ENCODE measurements at regions not wholly inside any gene's neighbourhood (a gene's known extent, or its start where the extent isn't known, plus 50 kb on each side); places are given as distances from the start of the nearest gene placed in this dataset.
"Not testable (repeated sequence)": the region's sequence is repeated elsewhere in the genome, so short reads cannot be mapped to it uniquely, and the experiment has no call there.

- no peak for FAIRE-seq
- DNase-seq (ENCODE audit: low spot score): no peak
Measured at GRCh38 chr3:72078676-72079368, 293.9 kb upstream of the PROK2 start.

DNA sequence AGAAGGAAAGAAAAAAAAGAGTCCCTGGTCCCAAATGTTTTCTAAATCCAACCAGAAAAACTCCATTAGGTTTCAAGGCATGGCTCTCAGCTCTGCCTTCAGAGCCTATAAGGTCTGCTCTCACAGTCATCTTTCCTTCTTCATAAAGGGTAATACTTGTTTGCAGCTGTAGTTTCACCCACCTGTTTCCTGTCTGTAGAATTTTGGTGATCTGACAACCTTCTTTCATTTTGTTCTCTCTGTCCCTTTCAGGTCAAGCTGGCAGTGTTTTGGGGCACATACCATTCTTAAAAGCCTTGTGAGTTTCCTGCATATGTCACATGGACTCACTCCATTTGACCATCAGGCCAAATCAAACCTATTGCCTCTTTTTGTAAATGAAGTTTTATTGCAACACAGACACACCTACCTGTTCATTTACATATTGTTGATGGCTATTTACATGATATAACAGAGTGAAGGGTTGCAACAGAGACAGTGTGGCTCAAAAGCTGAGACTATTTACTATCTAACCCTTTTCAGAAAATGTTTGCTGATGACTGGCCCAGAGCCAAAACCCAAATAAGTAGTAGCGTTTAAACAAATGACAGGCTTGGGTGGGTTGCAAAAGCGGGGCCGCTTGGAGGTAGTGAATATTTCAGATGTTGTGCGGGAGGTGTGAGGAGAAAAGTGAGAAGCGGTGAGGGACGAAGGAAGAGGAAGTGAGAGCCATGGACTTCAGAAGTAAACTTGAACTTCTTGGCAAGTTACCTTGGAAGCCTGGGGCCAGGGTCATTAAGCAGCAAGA lies 292.7 kb upstream of the PROK2 start:
- DNase-seq (ENCODE audit: low spot score): no peak
- no peak for FAIRE-seq

GRCh38 chr3:72075848-72076247 lies 290.9 kb upstream of the PROK2 start:
- not testable (repeated sequence) for FAIRE-seq; DNase-seq (ENCODE audit: low spot score)

GRCh38 chr3:72071624-72072023 lies 286.7 kb upstream of the PROK2 start:
- FAIRE-seq (no peak), DNase-seq (ENCODE audit: low spot score) (no peak)

DNA sequence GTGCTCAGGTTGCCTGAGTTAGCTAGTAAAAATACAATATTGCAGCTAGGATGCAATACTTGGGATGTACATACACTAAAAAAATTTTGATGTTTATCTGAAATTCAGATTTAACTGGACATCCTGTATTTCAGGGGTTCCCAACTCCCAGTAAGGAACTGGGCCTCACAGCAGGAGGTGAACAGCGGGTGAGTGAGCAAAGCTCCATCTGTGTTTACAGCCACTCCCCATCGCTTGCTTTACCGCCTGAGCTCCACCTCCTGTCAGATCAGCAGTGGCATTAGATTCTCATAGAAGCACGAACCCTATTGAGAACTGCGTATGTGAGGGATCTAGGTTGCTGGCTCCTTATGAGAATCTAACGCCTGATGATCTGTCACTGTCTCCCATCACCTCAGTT lies 285.1 kb upstream of the PROK2 start:
- FAIRE-seq: no peak
- DNase-seq (ENCODE audit: low spot score): no peak

GRCh38 chr3:72069543-72069942 lies 284.6 kb upstream of the PROK2 start:
- FAIRE-seq (no peak), DNase-seq (ENCODE audit: low spot score) (no peak)

DNA sequence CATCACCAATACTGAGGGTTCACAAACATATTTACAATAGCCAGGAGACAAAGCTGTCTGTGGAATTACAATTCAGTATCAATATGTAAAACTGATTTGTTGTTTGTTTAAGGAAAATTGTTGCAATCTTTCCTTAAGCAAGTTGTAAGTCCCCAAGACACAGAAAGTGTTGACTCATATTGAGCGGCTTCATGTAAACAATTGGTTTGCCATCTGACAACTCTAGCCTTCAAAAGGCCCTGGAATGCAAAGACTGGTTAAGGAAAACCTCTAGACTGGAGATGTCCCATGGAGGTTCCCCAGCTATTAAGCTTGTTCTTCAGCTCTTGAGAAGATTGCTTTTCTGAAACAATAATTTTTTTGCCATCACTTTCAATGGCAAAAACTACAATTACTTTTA lies 283.7 kb upstream of the PROK2 start:
- FAIRE-seq (no peak), DNase-seq (ENCODE audit: low spot score) (no peak)

GRCh38 chr3:72067721-72068120 lies 282.8 kb upstream of the PROK2 start:
- no peak for FAIRE-seq
- DNase-seq (ENCODE audit: low spot score): no peak

DNA sequence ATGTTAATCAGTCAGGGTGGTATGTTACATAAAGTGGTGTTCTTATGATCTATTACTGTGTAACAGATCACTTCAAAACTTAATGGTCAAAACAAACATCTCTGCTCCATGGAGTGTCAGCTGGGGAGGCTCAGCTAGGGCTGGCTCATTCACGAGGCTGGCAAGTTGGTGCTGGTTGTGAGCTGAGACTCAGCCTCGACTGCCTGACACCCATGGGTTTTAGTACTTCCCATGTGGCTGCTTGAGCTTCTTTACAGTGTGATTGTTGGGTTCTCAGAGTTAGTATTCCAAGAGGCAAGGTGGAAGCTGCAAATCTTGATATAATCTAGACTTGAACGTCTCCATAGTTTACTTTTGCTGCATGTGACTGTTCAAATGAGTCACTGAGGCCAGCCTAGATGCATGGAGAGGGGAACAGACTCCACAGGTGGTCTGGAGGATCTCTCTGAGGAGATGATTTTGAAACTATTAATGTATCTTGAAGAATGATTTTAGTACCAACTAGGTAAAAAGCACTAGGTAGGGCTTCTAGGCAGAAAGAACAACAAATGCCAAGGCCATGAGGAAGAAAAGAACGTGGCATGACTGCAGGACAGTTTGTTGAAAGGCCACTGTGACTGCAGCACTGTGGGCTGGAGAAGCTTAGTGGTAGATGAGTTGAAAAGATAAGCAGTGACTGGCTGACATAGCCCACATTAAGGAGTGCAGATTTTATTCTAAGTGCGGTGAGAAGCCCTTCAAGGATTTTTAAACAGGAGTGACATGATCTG lies 281.1 kb upstream of the PROK2 start:
- DNase-seq (ENCODE audit: low spot score) (no peak), FAIRE-seq (no peak)

DNA sequence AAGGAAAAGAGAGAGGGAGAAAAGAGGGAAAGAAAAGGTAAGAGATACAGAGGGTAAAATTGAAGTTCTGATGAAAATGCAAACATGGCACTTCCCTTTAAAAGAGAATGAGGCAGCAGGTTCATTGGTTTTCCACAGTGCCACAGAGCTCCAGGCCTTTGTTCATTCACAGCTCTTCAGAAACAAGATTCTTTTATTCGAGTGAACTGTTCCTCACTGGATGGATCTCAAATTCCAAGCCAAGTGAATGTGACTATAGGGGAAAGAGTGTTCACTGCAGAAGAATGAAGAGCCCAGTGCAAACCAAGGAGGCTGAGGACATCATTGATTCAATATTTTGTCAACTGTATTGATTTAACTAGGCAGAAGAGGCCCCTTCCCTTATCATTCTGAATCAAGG lies 280.3 kb upstream of the PROK2 start:
- FAIRE-seq (no peak), DNase-seq (ENCODE audit: low spot score) (no peak)

GRCh38 chr3:72064727-72065126 lies 279.8 kb upstream of the PROK2 start:
- DNase-seq (ENCODE audit: low spot score); FAIRE-seq: not testable (repeated sequence)

DNA sequence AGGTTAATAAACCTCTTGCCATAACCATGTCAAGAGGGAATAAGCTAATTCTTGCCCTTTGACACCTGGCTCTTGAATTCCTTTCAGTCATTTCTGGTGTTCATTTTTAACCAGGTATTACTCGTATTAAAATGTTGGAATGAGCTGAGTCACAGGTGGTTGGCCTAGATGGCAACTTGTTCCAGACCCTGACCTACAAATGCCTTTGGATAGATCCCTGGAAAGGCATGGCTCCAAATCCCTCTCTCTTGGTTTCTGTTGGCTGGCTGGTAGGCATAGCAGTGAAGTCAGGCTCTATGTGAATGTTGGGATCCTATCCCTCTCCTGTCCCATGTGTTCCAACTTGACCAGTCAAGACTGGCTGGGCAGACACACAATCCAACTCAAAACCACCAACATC lies 277.1 kb upstream of the PROK2 start:
- DNase-seq (ENCODE audit: low spot score) (no peak), FAIRE-seq (no peak)

DNA sequence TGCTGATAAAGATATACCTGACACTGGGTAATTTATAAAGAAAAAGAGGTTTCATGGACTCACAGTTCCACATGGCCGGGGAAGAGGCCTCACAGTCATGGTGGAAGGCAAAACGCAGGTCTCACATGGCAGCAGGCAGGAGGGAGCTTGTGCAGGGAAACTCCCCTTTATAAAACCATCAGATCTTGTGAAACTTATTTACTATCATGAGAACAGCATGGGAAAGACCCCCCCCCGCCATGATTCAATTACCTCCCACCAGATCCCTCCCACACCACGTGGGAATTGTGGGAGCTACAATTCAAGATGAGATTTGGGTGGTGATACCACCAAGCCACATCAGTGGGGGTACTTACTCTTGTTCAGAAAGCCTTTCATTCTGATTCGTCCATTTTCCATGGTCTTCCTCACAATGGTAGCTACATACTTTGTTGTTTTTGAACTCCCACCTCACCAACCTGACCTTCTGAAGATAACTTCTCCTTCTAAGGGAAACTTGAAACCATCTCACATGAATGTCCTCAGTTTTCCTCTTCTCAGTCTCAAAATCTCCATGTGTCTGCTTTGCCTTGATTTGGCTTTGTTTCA lies 275.6 kb upstream of the PROK2 start:
- FAIRE-seq: no peak
- DNase-seq (ENCODE audit: low spot score): no peak

DNA sequence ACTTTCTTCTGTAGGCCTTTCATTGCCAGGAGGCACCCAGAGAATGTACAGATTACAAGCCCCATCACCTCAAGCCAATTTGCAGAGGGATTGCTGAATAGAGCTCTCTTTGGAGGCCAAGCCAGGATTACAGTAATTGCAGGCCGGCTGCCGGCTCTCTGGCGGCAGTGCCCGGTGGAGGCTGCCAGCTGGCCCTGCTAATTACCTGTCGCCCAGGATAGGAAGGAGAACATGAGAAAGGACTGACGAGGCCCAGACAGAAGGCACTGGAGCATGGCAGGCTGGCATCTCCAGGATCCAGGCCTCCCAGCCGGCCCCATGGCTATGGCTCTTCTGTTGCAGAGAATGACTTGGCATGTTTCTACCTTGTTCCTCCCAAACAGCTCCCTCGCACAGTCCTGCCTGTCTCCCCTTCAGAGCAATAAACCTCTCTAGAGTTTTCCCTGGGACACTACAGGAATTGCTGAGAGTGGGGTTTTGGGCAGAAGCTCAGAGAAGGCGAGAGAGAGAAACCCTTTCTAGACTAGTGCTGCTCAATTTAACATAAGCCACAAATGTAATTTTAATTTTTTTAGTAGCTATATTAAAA lies 273.6 kb upstream of the PROK2 start:
- DNase-seq (ENCODE audit: low spot score) (no peak), FAIRE-seq (no peak)

DNA sequence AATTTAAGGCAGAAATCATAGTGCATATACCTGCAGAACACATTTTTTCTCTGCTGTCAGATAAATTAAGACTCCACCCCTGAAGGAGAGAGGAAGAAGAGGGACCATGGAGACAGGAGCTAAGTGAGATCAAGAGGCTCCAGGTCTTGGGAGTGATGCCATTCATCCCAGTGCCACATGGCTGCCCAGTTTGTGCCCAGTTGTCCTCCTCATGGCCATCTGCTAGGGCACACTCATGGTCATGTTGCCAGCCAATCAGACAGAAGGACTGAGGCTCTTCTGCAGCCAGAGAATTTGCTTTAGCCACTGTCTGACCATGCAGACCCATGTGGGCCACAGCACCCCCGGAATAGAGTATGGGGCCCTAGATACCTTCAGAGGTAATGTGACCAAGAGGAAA lies 270.5 kb upstream of the PROK2 start:
- no peak for DNase-seq (ENCODE audit: low spot score)
- no peak for FAIRE-seq

GRCh38 chr3:72054976-72055375 lies 270.0 kb upstream of the PROK2 start:
- FAIRE-seq (no peak), DNase-seq (ENCODE audit: low spot score) (no peak)

DNA sequence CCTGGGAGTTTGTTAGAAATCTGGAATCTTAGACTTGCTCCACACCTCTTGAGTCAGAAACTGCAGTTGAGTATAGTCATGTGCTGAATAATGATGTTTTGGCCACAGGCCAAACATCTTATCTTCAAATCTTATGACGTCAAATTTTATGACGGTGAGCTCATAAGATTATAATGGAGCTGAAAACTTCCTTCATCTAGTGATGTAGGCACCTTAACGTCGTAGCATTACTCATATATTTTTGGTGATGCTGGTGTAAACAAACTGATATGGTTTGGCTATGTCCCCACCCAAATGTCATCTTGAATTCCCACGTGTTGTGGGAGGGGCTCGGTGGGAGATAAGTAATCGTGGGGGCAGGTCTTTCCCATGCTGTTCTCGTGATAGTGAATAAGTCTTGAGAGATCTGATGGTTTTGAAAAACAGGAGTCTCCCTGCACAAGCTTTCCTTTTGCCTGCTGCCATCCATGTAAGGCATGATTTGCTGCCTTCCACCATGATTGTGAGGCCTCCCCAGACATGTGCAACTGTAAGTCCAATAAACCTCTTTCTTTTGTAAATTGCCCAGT lies 268.0 kb upstream of the PROK2 start:
- FAIRE-seq (no peak), DNase-seq (ENCODE audit: low spot score) (no peak)

- FAIRE-seq (no peak), DNase-seq (ENCODE audit: low spot score) (no peak)
Measured at GRCh38 chr3:72050771-72051170, 265.8 kb upstream of the PROK2 start.

- DNase-seq (ENCODE audit: low spot score): no peak
Measured at GRCh38 chr3:72050048-72050632, 265.2 kb upstream of the PROK2 start.

DNA sequence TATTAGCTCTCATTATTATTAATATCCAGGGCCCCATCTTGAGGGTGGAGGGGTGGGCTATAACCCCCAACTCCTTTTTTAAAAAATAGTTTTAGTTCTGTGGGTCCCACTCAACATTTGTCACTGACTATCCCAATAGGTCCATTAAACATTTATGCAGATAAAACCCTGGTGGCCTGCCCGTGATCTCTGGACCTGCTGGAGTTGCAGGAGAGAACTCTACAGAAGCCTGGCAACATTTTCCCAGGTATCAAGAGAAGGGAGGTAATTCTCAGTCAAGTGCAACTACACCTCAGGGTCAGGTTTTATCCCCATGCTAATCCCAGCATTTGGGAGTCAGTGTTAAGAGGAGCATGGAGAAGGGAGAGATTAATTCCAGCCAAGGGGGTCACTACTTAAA lies 264.4 kb upstream of the PROK2 start:
- FAIRE-seq (no peak), DNase-seq (ENCODE audit: low spot score) (no peak)

More at GRCh38 chr3:72050048-72050632, 265.2 kb upstream of the PROK2 start:
- no peak for FAIRE-seq

DNA sequence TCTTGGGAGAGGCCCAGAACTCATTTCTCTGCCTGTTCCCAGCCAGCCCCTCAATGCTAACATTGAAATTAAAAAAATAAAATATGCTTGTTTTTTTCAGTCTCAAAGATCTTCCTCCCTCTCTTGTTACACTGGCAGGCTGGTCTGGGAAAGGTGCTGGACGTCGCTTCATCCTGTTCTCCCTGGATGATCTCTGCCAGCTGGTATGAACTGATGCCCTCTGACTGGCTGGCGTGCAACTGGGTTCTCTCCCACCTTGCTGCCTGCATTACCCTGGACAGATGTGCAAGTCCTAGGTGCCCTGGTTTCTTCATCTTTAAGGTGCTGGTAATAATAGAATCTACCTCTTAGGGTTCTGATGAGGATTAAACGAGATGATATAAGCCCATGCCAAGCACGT lies 263.9 kb upstream of the PROK2 start:
- FAIRE-seq (no peak), DNase-seq (ENCODE audit: low spot score) (no peak)
